ENCODE measurements at regions not wholly inside any gene's neighbourhood (a gene's known extent, or its start where the extent isn't known, plus 50 kb on each side); places are given as distances from the start of the nearest gene placed in this dataset.
"Not testable (repeated sequence)": the region's sequence is repeated elsewhere in the genome, so short reads cannot be mapped to it uniquely, and the experiment has no call there.

GRCh38 chr20:53866794-53867740 lies 203.3 kb downstream of the BCAS1 start:
- peaks cover 42% of the 10 kb centered on the region for H3K4me1 ChIP-seq (ENCODE audit: low read depth)
- DNase-seq (ENCODE audit: low read depth in 1 of 2, low spot score in 1 of 2) = peak in 1 of 2 donors; percentile 15

GRCh38 chr20:53865901-53866793 lies 204.2 kb downstream of the BCAS1 start:
- Histone ChIP-seq H3K4me3 (no peak overlapping the region), H3K4me1 (ENCODE audit: low read depth) (peaks cover 42% of the 10 kb centered on the region)
- DNase-seq (ENCODE audit: low read depth in 1 of 2, low spot score in 1 of 2) = peak; percentile 50 to 61

More at GRCh38 chr20:53866794-53867740, 203.3 kb downstream of the BCAS1 start:
- Histone ChIP-seq H3K9me3 (ENCODE audit: low read depth) (no peaks in the 10 kb centered on the region), H3K4me3 (no peak overlapping the region), H3K27ac (peak overlapping the region; percentile 73), H3K36me3 (no peaks in the 10 kb centered on the region), H3K27me3 (no peaks in the 10 kb centered on the region)
- no peak for TF ChIP-seq CTCF (IDR thresholded peaks at IDR 0.05; ENCODE audit: low read depth, low read length)

GRCh38 chr20:53864765-53865683 lies 205.4 kb downstream of the BCAS1 start:
- H3K9me3 ChIP-seq (ENCODE audit: low read depth); H3K36me3 ChIP-seq; DNase-seq (ENCODE audit: low read depth in 1 of 2, low spot score in 1 of 2); H3K27me3 ChIP-seq; H3K4me3 ChIP-seq: not testable (repeated sequence)
- peaks cover 42% of the 10 kb centered on the region for H3K4me1 ChIP-seq (ENCODE audit: low read depth)
- peak overlapping the region; percentile 27 for H3K27ac ChIP-seq

More at GRCh38 chr20:53865901-53866793, 204.2 kb downstream of the BCAS1 start:
- Histone ChIP-seq H3K27me3 (no peaks in the 10 kb centered on the region), H3K27ac (peak overlapping the region; percentile 73), H3K36me3 (no peaks in the 10 kb centered on the region), H3K9me3 (ENCODE audit: low read depth) (no peaks in the 10 kb centered on the region)
- TF ChIP-seq CTCF (IDR thresholded peaks at IDR 0.05; ENCODE audit: low read depth, low read length) = no peak

GRCh38 chr20:53863923-53864641 lies 206.3 kb downstream of the BCAS1 start:
- not testable (repeated sequence) for H3K27me3 ChIP-seq; H3K9me3 ChIP-seq (ENCODE audit: low read depth); DNase-seq (ENCODE audit: low read depth in 1 of 2, low spot score in 1 of 2); H3K27ac ChIP-seq; H3K4me3 ChIP-seq; H3K36me3 ChIP-seq
- peaks cover 42% of the 10 kb centered on the region for H3K4me1 ChIP-seq (ENCODE audit: low read depth)

- not testable (repeated sequence) for H3K27me3 ChIP-seq; H3K9me3 ChIP-seq (ENCODE audit: low read depth); H3K36me3 ChIP-seq; H3K4me3 ChIP-seq; H3K27ac ChIP-seq; DNase-seq (ENCODE audit: low read depth in 1 of 2, low spot score in 1 of 2)
- peaks cover 42% of the 10 kb centered on the region for H3K4me1 ChIP-seq (ENCODE audit: low read depth)
Measured at GRCh38 chr20:53863535-53863922, 206.9 kb downstream of the BCAS1 start.

GRCh38 chr20:53863039-53863438 lies 207.4 kb downstream of the BCAS1 start:
- not testable (repeated sequence) for H3K27me3 ChIP-seq; DNase-seq (ENCODE audit: low read depth in 1 of 2, low spot score in 1 of 2); H3K27ac ChIP-seq; H3K9me3 ChIP-seq (ENCODE audit: low read depth); H3K4me3 ChIP-seq; H3K36me3 ChIP-seq
- H3K4me1 ChIP-seq (ENCODE audit: low read depth) = peaks cover 42% of the 10 kb centered on the region

- not testable (repeated sequence) for H3K36me3 ChIP-seq; H3K27ac ChIP-seq; H3K9me3 ChIP-seq (ENCODE audit: low read depth); DNase-seq (ENCODE audit: low read depth in 1 of 2, low spot score in 1 of 2); H3K27me3 ChIP-seq; H3K4me3 ChIP-seq
- H3K4me1 ChIP-seq (ENCODE audit: low read depth) = peaks cover 41% of the 10 kb centered on the region
Measured at GRCh38 chr20:53862490-53862889, 207.9 kb downstream of the BCAS1 start.

- H3K9me3 ChIP-seq (ENCODE audit: low read depth); H3K27me3 ChIP-seq; H3K36me3 ChIP-seq; H3K4me3 ChIP-seq; DNase-seq (ENCODE audit: low read depth in 1 of 2, low spot score in 1 of 2); H3K27ac ChIP-seq: not testable (repeated sequence)
- H3K4me1 ChIP-seq (ENCODE audit: low read depth) = peaks cover 37% of the 10 kb centered on the region
Measured at GRCh38 chr20:53862136-53862397, 208.3 kb downstream of the BCAS1 start.
